Uterus (tissue), 2 donors: ENCODE measurements at regions not wholly inside any gene's neighbourhood (a gene's known extent, or its start where the extent isn't known, plus 50 kb on each side); places are given as distances from the start of the nearest gene placed in this dataset.

ENCODE experiments used
- CTCF ChIP-seq, 4 experiments: fragments of 200-600 bp in 2 of 4; fragments of 450-650 bp in 2 of 4; sonication (generic) in 2 of 4; IDR thresholded peaks; one replicate each; pipeline ENCODE4 v1.5.1; 2016 to 2019; ENCODE audit warnings: antibody characterized with exemption in 4 of 4, mild to moderate bottlenecking in 2 of 4, moderate library complexity in 1 of 4
- POLR2A ChIP-seq, 2 donors: fragments of 450-650 bp; IDR thresholded peaks; one replicate each; pipeline ENCODE4 v1.6.1; 2016; ENCODE audit warnings: antibody characterized with exemption in 2 of 2, mild to moderate bottlenecking in 1 of 2, moderate library complexity in 1 of 2

- TF ChIP-seq POLR2A (IDR thresholded peaks at IDR 0.05) = no peak
- TF ChIP-seq CTCF (IDR thresholded peaks at IDR 0.05) = no peak
These were observed 119.4 kb downstream of the GATA3 start for GRCh38 chr10:8173866-8174243.
